HG03159 (cell line): ENCODE measurements at regions not wholly inside any gene's neighbourhood (a gene's known extent, or its start where the extent isn't known, plus 50 kb on each side); places are given as distances from the start of the nearest gene placed in this dataset.

Source experiments
- ATAC-seq: cut with Tn5 transposase; IDR thresholded peaks from one replicate; pipeline ENCODE4 v1.9.1; 2021; ENCODE audit warnings: mild to moderate bottlenecking, moderate library complexity; ENCODE audit not compliant: unreplicated experiment

DNA sequence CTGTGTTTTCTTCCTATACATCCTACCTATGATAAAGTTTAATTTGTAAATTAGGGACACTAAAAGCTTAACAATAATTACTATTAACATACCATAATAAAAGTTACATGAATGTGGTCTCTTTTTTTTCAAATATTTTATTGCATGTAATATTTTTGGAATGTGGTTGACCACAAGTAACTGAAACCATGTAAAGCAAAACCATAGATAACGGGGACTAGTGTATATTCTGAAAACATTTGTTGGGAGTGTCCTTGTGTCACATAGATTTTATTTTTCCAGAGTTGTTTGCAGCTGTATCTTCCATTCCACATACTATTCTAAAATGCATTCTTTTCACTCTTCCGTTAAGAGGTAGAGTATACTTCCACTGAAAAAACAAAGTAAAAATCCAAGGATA is 200.4 kb downstream of the KIF18A start:
- ATAC-seq = no peak

GRCh38 chr11:27907091-27907490 is 200.9 kb downstream of the KIF18A start:
- ATAC-seq = no peak

DNA sequence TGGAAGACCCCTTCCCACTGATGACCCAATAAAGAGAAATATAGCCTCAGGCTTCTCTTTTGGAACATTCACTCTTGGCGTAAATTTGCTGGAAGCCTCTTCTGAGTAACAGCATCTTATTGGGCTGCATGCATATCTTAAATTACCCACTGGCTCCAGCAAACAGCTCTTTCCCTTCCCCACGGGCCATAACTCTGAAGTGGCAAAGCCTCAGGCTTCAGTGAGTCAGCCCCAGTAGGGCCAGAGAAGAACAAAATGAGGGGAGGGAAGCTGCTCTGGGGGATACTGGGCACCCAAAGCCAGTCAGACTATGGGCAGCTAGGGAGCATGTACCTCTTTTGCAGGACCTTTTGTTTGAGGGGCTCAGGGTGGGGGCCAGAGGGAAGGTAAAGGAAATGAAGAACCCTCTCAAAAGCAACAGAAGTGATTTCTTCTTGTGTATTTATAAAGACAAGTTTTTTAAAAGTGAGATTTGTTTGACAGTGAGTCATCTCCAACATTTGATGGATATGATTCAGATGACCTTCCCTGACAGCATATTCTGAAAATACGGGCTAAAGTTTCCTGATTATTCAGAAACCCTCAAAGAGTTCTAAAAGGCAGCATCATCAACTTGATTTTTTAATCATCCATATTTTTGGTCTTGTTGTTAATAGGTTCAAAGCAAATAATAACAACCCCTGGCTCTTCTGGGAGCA is 203.4 kb downstream of the KIF18A start:
- no peak for ATAC-seq

- ATAC-seq = no peak
Measured at GRCh38 chr11:27902981-27903624, 202.8 kb upstream of the BDNF start.

GRCh38 chr11:27898166-27898565 is 197.9 kb upstream of the BDNF start:
- no peak for ATAC-seq

DNA sequence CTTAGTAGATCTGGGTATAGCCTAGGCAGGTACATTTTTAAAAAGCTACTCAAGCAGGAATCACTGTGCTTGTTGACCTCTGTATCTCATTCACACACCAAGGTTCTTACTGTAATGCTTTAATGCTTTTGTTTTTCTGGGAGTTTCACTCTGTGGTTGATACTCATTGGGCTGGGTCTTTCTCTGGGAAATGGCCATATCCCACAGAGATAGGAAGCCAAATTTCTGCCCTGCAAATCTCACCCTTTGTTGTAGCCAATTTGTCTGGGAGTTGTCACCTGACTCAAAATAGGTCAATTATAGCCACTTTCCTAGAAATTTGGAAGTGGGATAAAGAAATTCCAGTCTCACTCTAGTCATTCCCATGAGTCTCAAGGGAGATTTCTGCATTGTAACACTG is 195.8 kb upstream of the BDNF start:
- ATAC-seq = no peak

GRCh38 chr11:27894552-27894951 is 194.3 kb upstream of the BDNF start:
- ATAC-seq = no peak

DNA sequence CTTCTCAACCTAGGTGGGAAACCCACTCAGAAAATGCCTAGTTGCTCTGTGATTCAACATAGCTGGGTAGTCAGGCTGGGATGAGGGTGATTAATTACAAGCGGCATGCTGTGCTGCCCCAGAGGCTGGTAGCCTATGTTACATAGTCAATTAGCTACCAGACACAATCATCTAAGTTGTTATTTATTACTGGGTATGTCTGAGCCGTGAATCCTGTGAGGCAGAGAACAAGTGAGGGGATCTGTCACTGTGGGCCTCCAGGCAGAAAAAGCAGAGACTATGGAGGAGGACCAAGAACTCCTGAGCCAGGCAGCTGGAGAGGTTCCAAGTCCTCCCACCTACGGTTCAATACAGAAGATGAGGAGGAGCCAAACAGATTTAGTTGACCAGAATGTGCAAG is 186.6 kb upstream of the BDNF start:
- ATAC-seq = no peak

- peak; percentile 66 for ATAC-seq
Measured at GRCh38 chr11:27882066-27882697, 181.9 kb upstream of the BDNF start.

- no peak for ATAC-seq
Measured at GRCh38 chr11:27875831-27876775, 175.8 kb upstream of the BDNF start.

- no peak for ATAC-seq
Measured at GRCh38 chr11:27874998-27875830, 175.0 kb upstream of the BDNF start.

DNA sequence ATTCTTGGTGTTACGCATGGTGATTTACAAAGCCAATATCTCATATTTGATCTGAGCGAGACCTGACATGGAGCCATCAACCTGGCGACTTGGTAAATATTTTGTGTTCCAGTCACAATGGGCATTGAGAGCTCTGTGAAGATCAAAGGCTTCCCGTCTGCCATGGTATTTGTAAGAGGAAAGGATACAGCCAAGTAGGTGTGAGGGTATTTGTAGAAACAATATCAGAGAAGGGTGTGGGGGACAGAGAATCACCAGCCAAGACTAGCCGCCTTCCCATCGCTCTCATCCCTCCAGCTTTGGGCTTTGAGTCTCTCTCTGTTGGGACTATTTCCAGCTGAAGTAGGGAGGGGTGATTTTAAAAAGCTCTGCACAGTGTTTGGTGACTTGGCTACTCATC is 173.4 kb upstream of the BDNF start:
- ATAC-seq = no peak

DNA sequence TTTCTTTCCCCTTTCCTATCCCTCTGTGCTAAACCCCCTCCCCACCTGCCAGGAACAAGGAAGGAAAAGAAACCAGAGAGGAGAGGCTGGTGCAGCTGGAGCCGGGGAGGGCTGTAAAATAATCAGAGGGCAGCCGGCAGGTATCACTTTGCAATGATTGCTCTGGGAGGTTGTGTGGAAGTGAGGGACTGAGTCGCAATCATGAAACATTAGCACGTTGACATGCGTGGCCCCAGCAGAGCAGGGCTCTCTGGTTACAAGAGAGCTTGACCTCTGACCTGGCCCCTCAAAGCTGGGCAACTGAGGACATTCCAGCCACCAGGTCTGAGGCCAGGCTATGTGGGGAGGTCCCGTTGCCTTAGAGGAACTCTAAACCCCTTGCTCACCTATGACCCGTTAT is 170.8 kb upstream of the BDNF start:
- ATAC-seq = no peak

DNA sequence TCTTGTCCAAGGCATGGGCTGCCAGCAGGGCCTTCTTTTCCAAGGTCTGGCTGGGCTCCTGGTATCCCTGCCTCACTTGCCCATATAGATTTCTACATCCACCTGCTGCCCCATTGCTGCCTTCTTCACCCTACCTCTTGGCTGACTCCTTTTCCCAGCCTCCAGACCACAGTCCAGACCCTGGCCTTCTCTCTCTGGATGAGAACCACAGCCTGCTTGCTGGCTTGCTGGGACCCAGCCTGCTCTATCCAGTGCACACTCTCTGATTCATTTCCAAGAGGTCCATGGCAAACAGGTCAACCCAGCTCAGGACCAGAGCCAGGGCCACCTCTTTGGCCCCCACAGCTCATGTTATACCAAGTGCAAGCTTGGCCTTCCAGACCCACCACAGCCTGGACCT is 169.4 kb upstream of the BDNF start:
- ATAC-seq = no peak

GRCh38 chr11:27868709-27869108 is 168.5 kb upstream of the BDNF start:
- ATAC-seq = no peak

DNA sequence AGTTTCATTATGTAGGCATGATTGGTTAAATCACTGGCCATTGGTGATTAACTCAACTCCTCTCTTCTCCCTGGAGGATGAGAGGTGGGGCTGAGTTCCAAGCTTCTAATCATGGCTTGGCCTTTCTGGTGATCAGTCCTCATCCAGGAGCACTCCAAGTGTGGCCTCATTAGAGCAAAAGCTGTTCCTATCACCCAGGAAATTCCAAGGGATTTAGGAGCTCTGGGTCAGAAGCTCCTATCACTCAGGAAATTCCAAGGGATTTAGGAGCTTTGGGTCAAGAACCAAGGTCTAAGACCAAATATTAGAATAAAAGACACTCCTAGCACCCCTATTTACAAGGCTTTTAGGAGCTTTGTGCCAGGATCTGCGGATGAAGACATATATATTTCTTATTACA is 168.0 kb upstream of the BDNF start:
- no peak for ATAC-seq

DNA sequence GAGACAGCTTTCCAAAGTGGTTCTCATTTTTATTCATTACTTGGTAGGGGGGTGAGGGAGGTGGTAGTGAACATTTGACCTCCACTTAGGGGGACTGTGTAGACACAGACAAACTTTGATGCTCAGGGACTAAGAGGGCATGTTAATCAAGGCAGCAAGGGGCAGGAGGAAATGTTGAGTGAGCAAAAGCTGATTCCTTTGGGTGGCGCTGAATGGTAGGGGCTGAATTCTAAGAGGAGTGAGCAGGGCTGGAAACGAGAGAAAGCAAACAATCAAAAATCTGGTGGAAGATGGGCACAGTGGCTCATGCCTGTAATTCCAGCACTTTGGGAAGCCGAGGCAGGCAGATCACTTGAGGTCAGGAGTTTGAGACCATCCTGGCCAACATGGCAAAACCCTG is 164.8 kb upstream of the BDNF start:
- ATAC-seq = no peak

DNA sequence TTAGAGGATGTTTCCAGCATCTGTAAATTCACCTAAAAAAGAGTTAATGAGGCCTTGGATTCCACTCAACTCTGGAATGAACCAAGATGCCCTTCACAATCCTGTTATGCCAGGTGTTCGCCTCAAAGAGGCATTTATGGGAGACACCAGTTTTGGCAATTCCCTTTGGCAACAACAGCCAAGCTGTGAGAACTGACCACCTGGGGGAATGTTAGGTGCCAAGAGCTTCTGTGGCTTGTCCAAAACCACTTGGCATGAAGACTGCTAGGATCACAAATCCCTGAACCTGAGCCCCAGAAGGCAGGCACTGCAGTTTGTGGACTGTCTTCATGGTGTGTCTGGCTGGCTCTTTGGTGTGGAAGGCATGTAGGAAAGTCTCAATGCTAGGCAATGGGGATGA is 164.4 kb upstream of the BDNF start:
- no peak for ATAC-seq

DNA sequence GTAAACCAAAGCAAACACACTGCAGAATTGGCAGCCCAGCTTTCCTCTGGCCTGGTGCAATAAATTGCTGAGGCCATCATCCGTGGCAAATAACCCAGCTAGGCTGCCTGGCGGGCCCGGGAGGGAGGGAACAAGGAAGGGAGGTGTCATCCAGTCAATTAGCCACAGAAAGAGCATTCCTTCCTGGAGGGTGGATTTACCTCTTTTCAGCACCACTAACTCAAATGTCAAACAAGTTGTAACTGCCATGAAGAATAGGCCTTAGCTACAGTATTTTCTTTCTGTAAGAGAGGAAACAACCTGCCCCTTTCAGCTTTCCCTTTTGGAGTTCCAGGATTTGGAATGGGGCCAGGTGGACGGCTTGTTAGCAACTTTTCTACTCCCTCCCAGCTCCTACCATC is 163.8 kb upstream of the BDNF start:
- ATAC-seq = no peak

DNA sequence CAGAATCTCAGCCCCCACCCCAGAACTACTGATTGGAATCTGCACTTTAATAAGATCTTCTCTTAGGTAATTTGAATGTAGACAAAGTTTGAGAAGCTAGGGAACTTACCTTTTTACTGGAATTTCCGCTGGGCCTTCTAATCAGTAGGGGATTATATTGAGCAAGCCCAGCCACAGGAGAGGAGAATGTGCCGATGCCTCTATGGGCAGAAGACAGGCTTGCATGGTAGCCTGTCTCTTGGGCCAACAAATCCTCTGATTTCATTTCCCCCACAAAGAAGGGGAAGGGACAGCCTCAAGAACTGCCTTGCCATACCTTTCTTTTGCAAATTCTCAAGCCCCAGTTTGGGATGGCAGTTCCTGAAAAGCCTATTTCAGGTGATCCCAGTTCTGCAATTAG is 163.4 kb upstream of the BDNF start:
- ATAC-seq = no peak
